ENCODE measurements at regions not wholly inside any gene's neighbourhood (a gene's known extent, or its start where the extent isn't known, plus 50 kb on each side); places are given as distances from the start of the nearest gene placed in this dataset.

GRCh38 chr14:22086131-22086530 is 412.5 kb upstream of the OR4E1 start:
- in situ Hi-C loops (cut with HindIII; ENCODE audit: extremely low pct_ligation_motif_present, low pct_unique_long_range_greater_than_20kb) (no loop called here), intact Hi-C loops (cut with micrococcal nuclease; ENCODE audit: unreplicated experiment) (no loop called here)
- Histone ChIP-seq H3K36me3 (replicated peaks in 1 of 2; ENCODE audit: control insufficient read depth in 1 of 2, insufficient read depth in 2 of 2, low read length in 2 of 2) (no peaks in the 10 kb centered on the region), H3K4me3 (replicated peaks in 1 of 3; ENCODE audit: insufficient read depth in 1 of 3, low read depth in 2 of 3, low read length in 3 of 3) (no peak overlapping the region), H3K79me2 (ENCODE audit: insufficient read depth, low read length) (no peaks in the 10 kb centered on the region), H3K9ac (ENCODE audit: insufficient read depth, low read depth, low read length) (no peak overlapping the region), H3K27me3 (ENCODE audit: control insufficient read depth in 1 of 2, insufficient read depth in 2 of 2, low read length in 2 of 2) (no peaks in the 10 kb centered on the region), H3K4me1 (ENCODE audit: insufficient read depth, low read length) (no peaks in the 10 kb centered on the region), H3K4me2 (ENCODE audit: low read depth, low read length) (no peak overlapping the region), H4K20me1 (ENCODE audit: insufficient read depth, low read length) (no peaks in the 10 kb centered on the region), H2AFZ (ENCODE audit: low read length) (no peak overlapping the region), H3K27ac (ENCODE audit: extremely low read length, insufficient read depth, low read length) (no peak overlapping the region), H3K9me3 (ENCODE audit: low read length) (no peaks in the 10 kb centered on the region)
- ATAC-seq, result no peak
- no peak for FAIRE-seq
- BruUV-seq (replicated peaks), result no TSS peak
- ChIA-PET POLR2A (no interaction called here), CTCF (ENCODE audit: low intra/inter-chr PET ratio, low total read pairs) (interaction anchor here (3.2 kb wide), 1 partner anchor 14 kb away, joined by 32 read pairs; no protein-coding TSS in a partner anchor)
- 0% methylated on average over 1 of the region's 1 CpG for WGBS (ENCODE audit: low lambda C conversion rate)
- DNase-seq (ENCODE audit: low spot score), result no peak
- TF ChIP-seq MLX (CRISPR knock-in tag; IDR thresholded peaks at IDR 0.05) (no peak), ZNF235 (CRISPR knock-in tag; IDR thresholded peaks at IDR 0.05; ENCODE audit: borderline replicate concordance) (no peak), ZNF687 (CRISPR knock-in tag; IDR thresholded peaks at IDR 0.05) (no peak), SP1 (IDR thresholded peaks at IDR 0.05) (no peak), SP1 (CRISPR knock-in tag; IDR thresholded peaks at IDR 0.05) (no peak), NFE2L1 (CRISPR knock-in tag; IDR thresholded peaks at IDR 0.05; ENCODE audit: borderline replicate concordance) (no peak), ZNF660 (CRISPR knock-in tag; IDR thresholded peaks at IDR 0.05; ENCODE audit: borderline replicate concordance, low read depth) (no peak), RELA (CRISPR knock-in tag; IDR thresholded peaks at IDR 0.05) (no peak), CERS6 (CRISPR knock-in tag; IDR thresholded peaks at IDR 0.05) (no peak), MXD1 (CRISPR knock-in tag; IDR thresholded peaks at IDR 0.05) (no peak), BRCA1 (CRISPR knock-in tag; IDR thresholded peaks at IDR 0.05) (no peak), ZBTB33 (CRISPR knock-in tag; IDR thresholded peaks at IDR 0.05) (no peak), ZNF567 (CRISPR knock-in tag; IDR thresholded peaks at IDR 0.05; ENCODE audit: borderline replicate concordance) (no peak), TIGD3 (CRISPR knock-in tag; IDR thresholded peaks at IDR 0.05; ENCODE audit: borderline replicate concordance) (no peak)

Measured in HepG2 (cell line).